Brain microvascular endothelial cell (primary cell): ENCODE measurements at regions not wholly inside any gene's neighbourhood (a gene's known extent, or its start where the extent isn't known, plus 50 kb on each side); places are given as distances from the start of the nearest gene placed in this dataset.

Experiments used
- DNase-seq: peaks from one replicate; pipeline ENCODE4 v3.0.0-alpha.2; 2020
- H3K27ac ChIP-seq: fragments of 250-450 bp; sonication (Bioruptor Pico); 2 replicates; pipeline ENCODE4 v1.5.1; 2020; ENCODE audit warnings: mild to moderate bottlenecking, moderate library complexity
- H3K27me3 ChIP-seq: fragments of 250-450 bp; sonication (Bioruptor Pico); replicated peaks from 2 replicates; pipeline ENCODE4 v1.5.1; 2020; ENCODE audit warnings: mild to moderate bottlenecking
- H3K36me3 ChIP-seq: fragments of 250-450 bp; sonication (Bioruptor Pico); replicated peaks from 2 replicates; pipeline ENCODE4 v1.5.1; 2020; ENCODE audit warnings: mild to moderate bottlenecking
- H3K4me3 ChIP-seq: 2 replicates; pipeline ENCODE4 v1.5.1; 2011; ENCODE audit warnings: low read depth, mild to moderate bottlenecking, control low read depth, low read length, moderate library complexity
- CTCF ChIP-seq: IDR thresholded peaks from 2 replicates; pipeline ENCODE4 v1.5.1; 2011; ENCODE audit warnings: low read depth, mild to moderate bottlenecking, moderate library complexity, low read length, control low read depth, inconsistent platforms; ENCODE audit errors: missing control alignments
- in situ Hi-C: cut with HindIII; loops from 2 replicates; pipeline ENCODE4 v1.10.0; 2017; ENCODE audit warnings: low sequenced_read_pairs, low pct_ligation_motif_present

GRCh38 chr1:201761178-201761577 is 67.8 kb upstream of the IPO9 start:
- peaks cover 15% of the 10 kb centered on the region for H3K36me3 ChIP-seq
- DNase-seq, result no peak
- no peak for TF ChIP-seq CTCF
- H3K27ac ChIP-seq, result peak overlapping the region; percentile 77
- in situ Hi-C loops, result no loop called here
- H3K4me3 ChIP-seq, result no peak overlapping the region
- no peaks in the 10 kb centered on the region for H3K27me3 ChIP-seq

- DNase-seq, result no peak
- no peak for TF ChIP-seq CTCF
- Histone ChIP-seq H3K27ac (peak overlapping the region; percentile 77), H3K4me3 (no peak overlapping the region), H3K36me3 (peaks cover 15% of the 10 kb centered on the region), H3K27me3 (no peaks in the 10 kb centered on the region)
- in situ Hi-C loops, result no loop called here
Measured at GRCh38 chr1:201761871-201762270, 67.1 kb upstream of the IPO9 start.

GRCh38 chr1:201762381-201762780 is 66.6 kb upstream of the IPO9 start:
- Histone ChIP-seq H3K27ac (peak overlapping the region; percentile 77), H3K36me3 (peaks cover 15% of the 10 kb centered on the region), H3K27me3 (no peaks in the 10 kb centered on the region), H3K4me3 (no peak overlapping the region)
- DNase-seq, result no peak
- in situ Hi-C loops, result no loop called here
- TF ChIP-seq CTCF, result no peak

GRCh38 chr1:201763455-201764140 is 65.4 kb upstream of the IPO9 start:
- Histone ChIP-seq H3K36me3 (peaks cover 5% of the 10 kb centered on the region), H3K27me3 (no peaks in the 10 kb centered on the region), H3K4me3 (no peak overlapping the region), H3K27ac (peak overlapping the region; percentile 24)
- DNase-seq, result no peak
- no peak for TF ChIP-seq CTCF
- in situ Hi-C loops, result no loop called here

GRCh38 chr1:201764166-201764565 is 64.8 kb upstream of the IPO9 start:
- no peak for TF ChIP-seq CTCF
- in situ Hi-C loops, result no loop called here
- peaks cover 4% of the 10 kb centered on the region for H3K36me3 ChIP-seq

GRCh38 chr1:201764579-201764978 is 64.4 kb upstream of the IPO9 start:
- Histone ChIP-seq H3K27ac (peak overlapping the region; percentile 19), H3K27me3 (no peaks in the 10 kb centered on the region), H3K4me3 (no peak overlapping the region), H3K36me3 (peaks cover 4% of the 10 kb centered on the region)
- in situ Hi-C loops, result no loop called here
- TF ChIP-seq CTCF, result no peak
- DNase-seq, result no peak

More at GRCh38 chr1:201764166-201764565, 64.8 kb upstream of the IPO9 start:
- Histone ChIP-seq H3K27me3 (no peaks in the 10 kb centered on the region), H3K27ac (peak overlapping the region; percentile 19), H3K4me3 (no peak overlapping the region)
- DNase-seq, result no peak
